Esophagus squamous epithelium (tissue), 4 donors: ENCODE measurements at regions not wholly inside any gene's neighbourhood (a gene's known extent, or its start where the extent isn't known, plus 50 kb on each side); places are given as distances from the start of the nearest gene placed in this dataset.

Experiments used
- POLR2A ChIP-seq, 4 donors: fragments of 450-650 bp; IDR thresholded peaks; one replicate each; pipeline ENCODE4 v1.6.1; 2017; ENCODE audit warnings: antibody characterized with exemption in 4 of 4, mild to moderate bottlenecking in 4 of 4, moderate library complexity in 3 of 4
- TF ChIP-seq, protein P1 (sequence below), 6 experiments: fragments of 450-650 bp in 4 of 6; fragments of 200-600 bp in 2 of 6; sonication (generic) in 2 of 6; IDR thresholded peaks; one replicate each; pipeline ENCODE4 v1.5.1; 2016 to 2019; ENCODE audit warnings: antibody characterized with exemption in 6 of 6, mild to moderate bottlenecking in 4 of 6, moderate library complexity in 4 of 6

DNA sequence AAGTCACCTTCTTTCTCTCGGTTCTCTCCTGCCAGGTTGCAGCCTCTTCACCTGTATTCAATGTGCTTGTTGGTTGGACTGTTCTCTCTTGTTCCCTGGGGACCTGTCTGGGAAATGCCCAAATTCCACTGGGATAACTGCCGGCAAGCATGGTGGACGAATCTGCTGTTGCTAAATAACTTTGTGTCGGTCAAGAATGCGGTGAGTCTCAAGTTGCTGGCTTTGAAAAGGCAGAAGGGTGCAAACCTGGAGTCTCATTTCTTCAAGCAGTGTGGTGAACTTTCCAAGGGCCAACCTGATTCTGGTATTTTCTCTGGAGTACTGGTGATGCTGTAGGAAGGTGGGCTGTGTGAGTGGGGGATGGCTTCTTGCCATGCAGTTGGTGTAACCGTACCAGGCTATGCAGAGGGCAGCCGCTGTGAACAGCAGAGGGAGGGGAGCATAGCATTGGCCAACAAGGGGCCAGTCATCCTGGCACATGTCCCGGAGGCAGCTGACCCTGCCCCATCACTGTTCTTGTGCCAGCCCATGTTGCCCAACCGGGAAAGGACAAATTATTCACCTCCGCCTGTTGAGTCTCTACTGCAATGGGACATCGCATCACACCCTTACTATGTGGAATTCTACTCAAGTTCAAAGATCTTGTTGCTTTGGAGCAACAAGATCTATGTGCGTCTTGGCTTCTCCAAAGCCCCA lies 88.1 kb upstream of the SEC11C start:
- TF ChIP-seq, protein P1, sequence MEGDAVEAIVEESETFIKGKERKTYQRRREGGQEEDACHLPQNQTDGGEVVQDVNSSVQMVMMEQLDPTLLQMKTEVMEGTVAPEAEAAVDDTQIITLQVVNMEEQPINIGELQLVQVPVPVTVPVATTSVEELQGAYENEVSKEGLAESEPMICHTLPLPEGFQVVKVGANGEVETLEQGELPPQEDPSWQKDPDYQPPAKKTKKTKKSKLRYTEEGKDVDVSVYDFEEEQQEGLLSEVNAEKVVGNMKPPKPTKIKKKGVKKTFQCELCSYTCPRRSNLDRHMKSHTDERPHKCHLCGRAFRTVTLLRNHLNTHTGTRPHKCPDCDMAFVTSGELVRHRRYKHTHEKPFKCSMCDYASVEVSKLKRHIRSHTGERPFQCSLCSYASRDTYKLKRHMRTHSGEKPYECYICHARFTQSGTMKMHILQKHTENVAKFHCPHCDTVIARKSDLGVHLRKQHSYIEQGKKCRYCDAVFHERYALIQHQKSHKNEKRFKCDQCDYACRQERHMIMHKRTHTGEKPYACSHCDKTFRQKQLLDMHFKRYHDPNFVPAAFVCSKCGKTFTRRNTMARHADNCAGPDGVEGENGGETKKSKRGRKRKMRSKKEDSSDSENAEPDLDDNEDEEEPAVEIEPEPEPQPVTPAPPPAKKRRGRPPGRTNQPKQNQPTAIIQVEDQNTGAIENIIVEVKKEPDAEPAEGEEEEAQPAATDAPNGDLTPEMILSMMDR (IDR thresholded peaks at IDR 0.05): no peak
- TF ChIP-seq POLR2A (IDR thresholded peaks at IDR 0.05): no peak
